IMR-90 (cell line): ENCODE measurements at regions not wholly inside any gene's neighbourhood (a gene's known extent, or its start where the extent isn't known, plus 50 kb on each side); places are given as distances from the start of the nearest gene placed in this dataset.

ENCODE experiments used
- ATAC-seq: fragments of 200-7000 bp; cut with Tn5 transposase; 2 replicates; pipeline ENCODE4 v1.9.1; 2020; ENCODE audit warnings: low read depth, mild to moderate bottlenecking, moderate library complexity
- BruUV-seq: library from RNA; stranded (reverse); fragments of 400-500 nt; replicated peaks from 2 replicates; lab custom pipeline; 2021; lab: Mats Ljungman, UMichigan
- CTCF ChIA-PET: fragments of 300-600 bp; formaldehyde crosslinking; extraction: SDS; loops from one replicate; lab custom pipeline; 2021; ENCODE audit warnings: antibody characterized with exemption; lab: Yijun Ruan, JAX
- POLR2A ChIA-PET: fragments of 300-600 bp; sonication (Branson Sonifier 250); formaldehyde crosslinking; loops from one replicate; lab custom pipeline; 2022; ENCODE audit warnings: antibody characterized with exemption; ENCODE audit not compliant: unreplicated experiment; lab: Charles Lee
- DNase-seq: peaks from one replicate; pipeline ENCODE4 v3.0.0; 2013
- H2AFZ ChIP-seq: replicated peaks from 2 replicates; pipeline ENCODE3; 2013; ENCODE audit warnings: low read length, mild to moderate bottlenecking; ENCODE audit not compliant: poor library complexity
- H2AK5ac ChIP-seq: 2 replicates; pipeline ENCODE4 v1.6.1; 2013; ENCODE audit warnings: low read depth, low read length, inconsistent platforms
- H2AK9ac ChIP-seq: replicated peaks from 2 replicates; pipeline ENCODE3; 2013; ENCODE audit warnings: mild to moderate bottlenecking, low read depth, low read length, moderate library complexity; ENCODE audit not compliant: poor library complexity
- H2BK120ac ChIP-seq: 2 replicates; pipeline ENCODE4 v1.6.1; 2013; ENCODE audit warnings: low read depth, low read length, inconsistent platforms
- H2BK15ac ChIP-seq: 3 replicates; pipeline ENCODE4 v1.6.1; 2013; ENCODE audit warnings: low read depth, low read length, inconsistent platforms
- H2BK20ac ChIP-seq: 2 replicates; pipeline ENCODE4 v1.6.1; 2013; ENCODE audit warnings: low read depth, mild to moderate bottlenecking, inconsistent platforms, low read length, moderate library complexity
- H2BK5ac ChIP-seq: 2 replicates; pipeline ENCODE4 v1.6.1; 2013; ENCODE audit warnings: mild to moderate bottlenecking, low read depth, low read length, inconsistent platforms; ENCODE audit not compliant: poor library complexity, severe bottlenecking
- H3K14ac ChIP-seq: replicated peaks from 2 replicates; pipeline ENCODE4 v1.6.1; 2013; ENCODE audit warnings: low read depth, low read length, inconsistent platforms
- H3K18ac ChIP-seq: 2 replicates; pipeline ENCODE4 v1.6.1; 2013; ENCODE audit warnings: low read depth, low read length, control low read depth
- H3K23ac ChIP-seq: 2 replicates; pipeline ENCODE4 v1.6.1; 2013; ENCODE audit warnings: low read depth, low read length, inconsistent platforms
- H3K27ac ChIP-seq: 2 replicates; pipeline ENCODE4 v1.5.1; 2013; ENCODE audit warnings: mild to moderate bottlenecking, control low read depth, low read length; ENCODE audit not compliant: insufficient read depth
- H3K27me3 ChIP-seq: 2 replicates; pipeline ENCODE4 v1.6.1; 2013; ENCODE audit warnings: low read length; ENCODE audit not compliant: control insufficient read depth, insufficient read depth
- H3K36me3 ChIP-seq: 2 replicates; pipeline ENCODE4 v1.6.1; 2013; ENCODE audit warnings: low read length, mixed read lengths; ENCODE audit not compliant: control insufficient read depth, insufficient read depth
- H3K4ac ChIP-seq: 2 replicates; pipeline ENCODE4 v1.6.1; 2013; ENCODE audit warnings: low read depth, low read length, inconsistent platforms
- H3K4me1 ChIP-seq: 2 replicates; pipeline ENCODE4 v1.6.1; 2013; ENCODE audit warnings: low read length, mixed read lengths; ENCODE audit not compliant: control insufficient read depth, insufficient read depth
- H3K4me2 ChIP-seq: 2 replicates; pipeline ENCODE4 v1.6.1; 2013; ENCODE audit warnings: low read depth, mild to moderate bottlenecking, control low read depth, low read length, moderate library complexity
- H3K4me3 ChIP-seq: 2 replicates; pipeline ENCODE4 v1.5.1; 2013; ENCODE audit warnings: low read depth, mild to moderate bottlenecking, control low read depth, low read length, moderate library complexity; ENCODE audit not compliant: insufficient read depth
- H3K56ac ChIP-seq: 2 replicates; pipeline ENCODE4 v1.6.1; 2013; ENCODE audit warnings: low read length, inconsistent platforms; ENCODE audit not compliant: insufficient read depth; ENCODE audit errors: extremely low read depth
- H3K79me1 ChIP-seq, 2 experiments: 2 replicates each; pipeline ENCODE4 v1.6.1; 2013; ENCODE audit warnings: low read length in 2 of 2, inconsistent platforms in 1 of 2, low read depth in 1 of 2
- H3K9ac ChIP-seq: 2 replicates; pipeline ENCODE4 v1.6.1; 2013; ENCODE audit warnings: low read depth, low read length, control low read depth
- H3K9me1 ChIP-seq: 2 replicates; pipeline ENCODE4 v1.6.1; 2013; ENCODE audit warnings: low read length, inconsistent platforms; ENCODE audit not compliant: insufficient read depth
- H3K9me3 ChIP-seq: 2 replicates; pipeline ENCODE4 v1.6.1; 2013; ENCODE audit warnings: low read length; ENCODE audit not compliant: control insufficient read depth, insufficient read depth
- H4K20me1 ChIP-seq: 2 replicates; pipeline ENCODE4 v1.6.1; 2013; ENCODE audit warnings: low read length, inconsistent platforms; ENCODE audit not compliant: insufficient read depth
- H4K5ac ChIP-seq: 2 replicates; pipeline ENCODE4 v1.6.1; 2013; ENCODE audit warnings: mild to moderate bottlenecking, low read depth, low read length, control low read depth
- H4K8ac ChIP-seq, 2 experiments: 2 replicates each; pipeline ENCODE4 v1.6.1; 2013; ENCODE audit warnings: low read depth in 2 of 2, low read length in 2 of 2, control low read depth in 1 of 2, inconsistent platforms in 1 of 2
- H4K91ac ChIP-seq: 2 replicates; pipeline ENCODE4 v1.6.1; 2013; ENCODE audit warnings: low read depth, low read length, inconsistent platforms; ENCODE audit not compliant: insufficient read depth
- RAD21 ChIP-seq: IDR thresholded peaks from 2 replicates; pipeline ENCODE4 v1.6.1; 2012; ENCODE audit warnings: low read length, improper control_type of control experiment
- WGBS, 2 experiments: methylation state at CpG; one replicate each; pipeline versions ENCODE4 v1.1.5 to v1.1.7; 2013; ENCODE audit warnings: missing lambda C conversion rate in 2 of 2; ENCODE audit not compliant: insufficient read length in 1 of 2; ENCODE audit errors: extremely low coverage in 2 of 2; 5-methylcytosine and 5-hydroxymethylcytosine counted together
- dilution Hi-C: fragments of 300-500 bp; cut with HindIII; formaldehyde crosslinking; loops from one replicate; pipeline ENCODE4 v1.14.3; 2018; ENCODE audit warnings: low sequenced_read_pairs; ENCODE audit not compliant: unreplicated experiment
- in situ Hi-C: fragments of 300-500 bp; cut with MboI; formaldehyde crosslinking; loops from 3 replicates; pipeline ENCODE4 v1.14.3; 2019; ENCODE audit warnings: low sequenced_read_pairs, inconsistent platforms, mixed read lengths
- intact Hi-C: fragments of 100-400 bp; cut with micrococcal nuclease; formaldehyde crosslinking; loops from 2 replicates; pipeline ENCODE4 v1.10.0; 2022

GRCh38 chr3:1929788-1930414 is 168.8 kb upstream of the CNTN4 start:
- Histone ChIP-seq H2AK9ac (no peak overlapping the region), H3K79me1 (no peaks in the 10 kb centered on the region), H2BK120ac (no peak overlapping the region), H3K9me1 (no peaks in the 10 kb centered on the region), H3K18ac (no peak overlapping the region), H4K8ac (no peak overlapping the region), H3K27me3 (no peaks in the 10 kb centered on the region), H4K20me1 (no peaks in the 10 kb centered on the region), H3K9me3 (peaks cover 8% of the 10 kb centered on the region; the same call in 1 of the 2 replicates), H3K36me3 (no peaks in the 10 kb centered on the region), H3K4me3 (no peak overlapping the region), H3K9ac (no peak overlapping the region), H2AK5ac (no peak overlapping the region), H2BK15ac (no peak overlapping the region), H3K4me2 (no peak overlapping the region), H3K27ac (no peak overlapping the region), H2AFZ (no peak overlapping the region), H3K56ac (no peak overlapping the region), H4K5ac (no peak overlapping the region), H4K91ac (no peak overlapping the region), H2BK5ac (no peak overlapping the region), H3K4me1 (no peaks in the 10 kb centered on the region), H3K23ac (no peak overlapping the region), H2BK20ac (no peak overlapping the region), H3K4ac (no peak overlapping the region), H3K14ac (no peak overlapping the region)
- dilution Hi-C loops (no loop called here), in situ Hi-C loops (no loop called here), intact Hi-C loops (no loop called here)
- no CpG with 5 or more reads among the region's 8 CpGs for WGBS, 2 experiments
- no peak for TF ChIP-seq RAD21
- DNase-seq (no peak), ATAC-seq (no peak)
- CTCF ChIA-PET = no interaction called here
- no TSS peak for BruUV-seq
- POLR2A ChIA-PET = no interaction called here
